ENCODE measurements at regions not wholly inside any gene's neighbourhood (a gene's known extent, or its start where the extent isn't known, plus 50 kb on each side); places are given as distances from the start of the nearest gene placed in this dataset.

GRCh38 chr4:130542953-130543352 lies 1447.0 kb downstream of the C4orf33 start:
- ATAC-seq (ENCODE audit: low FRiP score) (no peak), DNase-seq (ENCODE audit: low spot score) (no peak)
- TF ChIP-seq CTCF (IDR thresholded peaks at IDR 0.05), result no peak

GRCh38 chr4:130545171-130545570 lies 1449.2 kb downstream of the C4orf33 start:
- ATAC-seq (ENCODE audit: low FRiP score), result no peak
- TF ChIP-seq CTCF (IDR thresholded peaks at IDR 0.05), result no peak
- no peak for DNase-seq (ENCODE audit: low spot score)

- TF ChIP-seq CTCF (IDR thresholded peaks at IDR 0.05), result no peak
- DNase-seq (ENCODE audit: low spot score) (no peak), ATAC-seq (ENCODE audit: low FRiP score) (peak; percentile 48)
Measured at GRCh38 chr4:130545596-130545995, 1449.6 kb downstream of the C4orf33 start.

GRCh38 chr4:130559268-130559667 lies 1463.3 kb downstream of the C4orf33 start:
- ATAC-seq (ENCODE audit: low FRiP score) (no peak), DNase-seq (ENCODE audit: low spot score) (no peak)
- no peak for TF ChIP-seq CTCF (IDR thresholded peaks at IDR 0.05)

- no peak for TF ChIP-seq CTCF (IDR thresholded peaks at IDR 0.05)
- peak; percentile 96 for ATAC-seq (ENCODE audit: low FRiP score)
- DNase-seq (ENCODE audit: low spot score), result peak; percentile 24
Measured at GRCh38 chr4:130563185-130563888, 1467.4 kb downstream of the C4orf33 start.

GRCh38 chr4:130563889-130564418 lies 1468.0 kb downstream of the C4orf33 start:
- no peak for DNase-seq (ENCODE audit: low spot score)
- no peak for TF ChIP-seq CTCF (IDR thresholded peaks at IDR 0.05)
- ATAC-seq (ENCODE audit: low FRiP score), result no peak

- ATAC-seq (ENCODE audit: low FRiP score) (no peak), DNase-seq (ENCODE audit: low spot score) (no peak)
- no peak for TF ChIP-seq CTCF (IDR thresholded peaks at IDR 0.05)
Measured at GRCh38 chr4:130568746-130569145, 1472.8 kb downstream of the C4orf33 start.

All from omental fat pad (tissue), 3 donors.